Epithelial cell of prostate (primary cell): ENCODE measurements at regions not wholly inside any gene's neighbourhood (a gene's known extent, or its start where the extent isn't known, plus 50 kb on each side); places are given as distances from the start of the nearest gene placed in this dataset.
"Not testable (repeated sequence)": the region's sequence is repeated elsewhere in the genome, so short reads cannot be mapped to it uniquely, and the experiment has no call there.

Experiments
- DNase-seq: peaks from one replicate; pipeline ENCODE4 v3.0.0-alpha.2; 2011; ENCODE audit warnings: low read depth, low spot score
- H3K27ac ChIP-seq: fragments of 450-650 bp; 2 replicates; pipeline ENCODE4 v1.5.1; 2017; ENCODE audit warnings: mild to moderate bottlenecking

- no peak overlapping the region for H3K27ac ChIP-seq
Measured at GRCh38 chr22:25406510-25407210, 157.8 kb upstream of the GRK3 start.

DNA sequence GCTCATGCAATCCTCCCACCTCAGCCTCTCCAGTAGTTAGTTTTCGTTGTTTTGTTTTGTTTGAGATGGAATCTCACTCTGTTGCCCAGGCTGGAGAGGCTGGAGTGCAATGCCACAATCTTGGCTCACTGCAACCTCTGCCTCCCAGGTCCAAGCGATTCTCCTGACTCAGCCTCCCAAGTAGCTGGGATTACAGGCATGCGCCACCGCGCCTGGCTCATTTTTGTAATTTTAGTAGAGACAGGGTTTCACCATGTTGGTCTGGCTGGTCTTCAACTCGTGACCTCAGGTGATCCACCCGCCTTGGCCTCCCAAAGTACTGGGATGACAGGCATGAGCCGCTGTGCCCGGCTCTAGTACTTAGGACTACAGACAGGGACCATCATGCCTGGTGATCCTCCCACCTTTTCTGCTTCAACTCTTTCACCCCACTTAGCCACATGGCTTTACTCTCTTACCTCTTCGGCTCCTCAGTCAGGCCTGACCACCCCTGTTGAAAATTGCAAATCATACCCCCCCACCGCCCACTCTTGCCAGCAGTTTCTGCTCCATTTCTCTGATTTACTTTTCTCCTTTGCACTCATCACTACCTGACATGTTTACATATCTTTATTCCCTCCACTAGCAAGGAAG, 157.1 kb upstream of the GRK3 start:
- no peak overlapping the region for H3K27ac ChIP-seq
- no peak for DNase-seq

More at GRCh38 chr22:25406510-25407210, 157.8 kb upstream of the GRK3 start:
- no peak for DNase-seq

- H3K27ac ChIP-seq = no peak overlapping the region
- no peak for DNase-seq
Measured at GRCh38 chr22:25407859-25408229, 156.6 kb upstream of the GRK3 start.

- DNase-seq = no peak
- H3K27ac ChIP-seq = no peak overlapping the region
Measured at GRCh38 chr22:25409240-25409639, 155.2 kb upstream of the GRK3 start.

DNA sequence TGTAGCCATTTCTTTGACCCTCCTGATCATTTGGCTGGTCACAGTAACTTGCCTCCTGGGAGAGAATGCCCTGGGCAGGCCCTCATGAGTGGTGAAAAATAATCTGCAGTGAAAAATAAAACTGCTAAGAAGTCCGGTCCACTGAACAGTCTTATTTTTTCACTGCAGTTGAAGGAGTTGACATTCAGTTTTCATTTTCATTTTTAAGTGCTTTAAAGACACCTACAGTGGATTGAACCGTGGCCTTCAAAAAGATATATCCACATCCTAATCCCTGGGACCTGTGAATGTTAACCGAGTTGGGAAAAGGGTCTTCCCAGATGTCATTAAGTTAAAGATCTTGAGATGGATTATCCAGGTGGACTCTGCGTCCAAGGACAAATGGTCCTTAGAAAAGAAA, 153.6 kb upstream of the GRK3 start:
- no peak overlapping the region for H3K27ac ChIP-seq

DNA sequence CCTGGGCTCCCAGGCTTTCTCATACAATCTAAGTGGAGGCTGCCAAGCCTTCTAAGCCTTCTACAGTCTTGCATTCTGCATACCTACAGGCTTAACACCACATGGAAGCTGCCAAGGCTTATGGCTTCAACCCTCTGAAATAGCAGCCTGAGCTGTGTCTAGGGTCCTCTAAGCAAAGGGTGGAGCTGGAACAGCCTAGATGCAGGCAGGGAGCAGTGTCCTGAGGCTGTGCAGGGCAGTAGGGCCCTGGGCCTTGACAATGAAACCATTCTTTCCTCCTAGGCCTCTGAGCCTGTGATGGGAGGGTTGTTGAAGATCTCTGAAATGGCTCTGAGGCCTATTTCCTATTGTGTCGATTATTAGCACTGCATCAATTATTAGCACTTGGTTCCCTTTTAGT, 150.9 kb upstream of the GRK3 start:
- H3K27ac ChIP-seq = no peak overlapping the region
- DNase-seq = no peak

More for the DNA sequence above, 153.6 kb upstream of the GRK3 start:
- no peak for DNase-seq

- H3K27ac ChIP-seq, DNase-seq: not testable (repeated sequence)
Measured at GRCh38 chr22:25415731-25416130, 148.7 kb upstream of the GRK3 start.

GRCh38 chr22:25417826-25418225, 146.6 kb upstream of the GRK3 start:
- not testable (repeated sequence) for H3K27ac ChIP-seq, DNase-seq

DNA sequence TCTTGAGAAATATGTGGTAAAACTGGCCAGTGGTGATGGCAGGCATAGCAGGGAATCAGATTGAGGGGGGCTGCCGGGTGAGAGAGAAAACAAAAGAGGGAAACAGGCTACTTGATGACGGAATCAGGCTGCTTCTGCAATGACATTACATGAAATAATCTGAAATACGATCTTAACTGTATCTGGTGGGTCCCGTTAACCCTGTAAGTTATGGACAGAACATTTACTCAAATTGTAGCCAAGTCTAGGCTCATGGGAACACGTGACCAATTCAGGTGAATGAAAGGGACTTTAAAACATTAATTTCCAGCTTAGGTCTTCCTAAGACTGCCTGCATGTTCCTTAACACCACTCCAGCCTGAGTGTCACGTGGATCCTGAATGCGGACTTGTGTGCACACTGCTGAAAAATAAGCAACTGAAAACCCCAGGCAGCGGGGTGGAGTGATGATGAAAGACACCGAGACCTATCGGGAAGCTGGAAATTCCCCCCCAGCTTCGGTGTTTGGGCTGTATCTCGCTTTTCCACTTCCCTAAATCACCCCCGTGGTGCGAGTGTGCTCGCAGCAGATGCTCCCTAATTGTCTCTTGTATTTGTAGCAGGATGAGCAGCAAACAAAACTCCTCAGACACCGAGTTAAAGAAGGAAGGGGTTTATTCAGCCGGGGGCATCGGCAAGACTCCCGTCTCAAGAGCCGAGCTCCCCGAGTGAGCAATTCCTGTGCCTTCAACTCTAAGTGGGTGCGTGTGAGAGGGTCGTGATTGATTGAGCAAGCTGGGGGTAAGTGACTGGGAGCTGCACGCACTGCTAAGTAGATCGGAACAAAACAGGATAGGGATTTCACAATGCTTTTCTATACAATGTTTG, 145.0 kb upstream of the GRK3 start:
- H3K27ac ChIP-seq = no peak overlapping the region
- no peak for DNase-seq

GRCh38 chr22:25420114-25420441, 144.4 kb upstream of the GRK3 start:
- H3K27ac ChIP-seq, DNase-seq: not testable (repeated sequence)

DNA sequence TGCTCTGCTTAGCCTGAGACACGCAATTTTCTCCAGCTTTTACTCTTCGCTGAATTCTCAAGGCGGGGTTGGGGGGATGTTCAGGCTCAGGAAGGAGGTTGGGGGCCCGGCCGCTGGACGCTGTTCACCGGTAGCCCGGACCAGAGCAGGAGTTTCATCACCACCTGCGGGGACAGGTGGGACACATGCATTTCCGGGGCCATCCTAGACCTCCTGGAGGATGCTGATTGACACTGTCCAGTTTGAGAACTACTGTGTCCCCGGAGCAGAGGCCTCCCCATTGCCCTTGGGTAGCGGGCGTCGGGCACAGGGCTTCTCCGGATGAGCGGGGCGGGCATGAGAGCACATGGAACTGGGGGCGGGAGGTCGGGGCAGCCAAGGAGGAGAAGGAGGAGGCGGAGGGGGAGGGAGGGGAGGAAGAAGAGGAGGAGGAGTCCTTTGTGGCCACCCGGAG, 144.0 kb upstream of the GRK3 start:
- DNase-seq = no peak
- no peak overlapping the region for H3K27ac ChIP-seq

GRCh38 chr22:25420925-25421904, 143.3 kb upstream of the GRK3 start:
- H3K27ac ChIP-seq = no peak overlapping the region
- DNase-seq = no peak

- DNase-seq, H3K27ac ChIP-seq: not testable (repeated sequence)
Measured at GRCh38 chr22:25426530-25427308, 137.8 kb upstream of the GRK3 start.

- H3K27ac ChIP-seq, DNase-seq: not testable (repeated sequence)
Measured at GRCh38 chr22:25431637-25432342, 132.7 kb upstream of the GRK3 start.

GRCh38 chr22:25433381-25433970, 131.0 kb upstream of the GRK3 start:
- DNase-seq, H3K27ac ChIP-seq: not testable (repeated sequence)

- H3K27ac ChIP-seq = no peak overlapping the region
- DNase-seq = no peak
Measured at GRCh38 chr22:25437414-25438160, 126.9 kb upstream of the GRK3 start.

- no peak overlapping the region for H3K27ac ChIP-seq
Measured at GRCh38 chr22:25447067-25447685, 117.3 kb upstream of the GRK3 start.

More at GRCh38 chr22:25447067-25447685, 117.3 kb upstream of the GRK3 start:
- DNase-seq = no peak
